Neural cell (in vitro differentiated cells): ENCODE measurements at regions not wholly inside any gene's neighbourhood (a gene's known extent, or its start where the extent isn't known, plus 50 kb on each side); places are given as distances from the start of the nearest gene placed in this dataset.

Source experiments
- EP300 ChIP-seq: fragments of 450-650 bp; conservative IDR thresholded peaks from 2 replicates; pipeline ENCODE4 v1.6.1; 2014; ENCODE audit warnings: antibody characterized with exemption, mild to moderate bottlenecking, moderate library complexity; ENCODE audit not compliant: poor library complexity, severe bottlenecking
- RAD21 ChIP-seq: fragments of 450-650 bp; conservative IDR thresholded peaks from 2 replicates; pipeline ENCODE4 v1.6.1; 2014; ENCODE audit warnings: antibody characterized with exemption, mild to moderate bottlenecking, moderate library complexity
- TAF1 ChIP-seq: IDR thresholded peaks from 2 replicates; pipeline ENCODE4 v1.6.1; 2012; ENCODE audit warnings: low read depth
- TF ChIP-seq, protein P1 (sequence below): fragments of 450-650 bp; IDR thresholded peaks from 2 replicates; pipeline ENCODE4 v1.5.1; 2014; ENCODE audit warnings: antibody characterized with exemption, mild to moderate bottlenecking, moderate library complexity; ENCODE audit not compliant: poor library complexity, severe bottlenecking

DNA sequence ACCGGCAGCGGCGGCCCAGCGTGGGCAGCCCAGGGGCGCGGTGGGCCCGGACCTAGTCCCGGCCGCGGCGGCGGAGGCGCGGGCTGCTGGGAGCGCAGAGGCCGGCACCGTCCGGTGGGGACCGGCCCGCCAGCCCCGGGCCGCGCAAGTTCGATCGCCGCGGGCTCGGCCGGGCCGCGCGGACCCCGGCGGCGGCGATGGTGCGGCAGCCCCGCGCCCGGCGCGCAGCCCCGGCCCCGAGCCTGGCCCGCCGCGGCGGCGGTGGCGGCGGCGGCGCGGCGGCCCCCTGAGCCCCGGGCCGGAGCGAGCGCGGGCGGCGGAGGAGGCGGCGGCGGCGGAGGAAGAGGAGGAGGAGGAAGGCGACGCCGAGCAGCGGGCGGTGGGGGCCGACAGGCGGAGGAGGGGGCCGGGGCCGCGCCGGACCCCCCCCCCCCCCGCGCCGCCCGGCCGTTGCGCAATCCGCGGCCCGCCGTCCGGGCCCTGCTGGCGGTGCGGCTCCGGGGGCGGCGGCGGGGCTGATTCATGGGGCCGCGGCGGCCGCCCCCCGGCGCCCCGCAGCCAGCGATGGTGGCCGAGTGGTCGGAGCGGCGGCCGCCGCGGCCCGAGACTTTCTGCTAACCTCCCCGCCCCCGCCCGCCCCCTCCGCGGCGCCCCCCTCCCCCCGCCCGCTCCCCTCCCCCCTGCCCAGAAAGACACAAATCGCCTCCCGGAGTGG is 1251.9 kb downstream of the BRD1 start:
- TF ChIP-seq, protein P1, sequence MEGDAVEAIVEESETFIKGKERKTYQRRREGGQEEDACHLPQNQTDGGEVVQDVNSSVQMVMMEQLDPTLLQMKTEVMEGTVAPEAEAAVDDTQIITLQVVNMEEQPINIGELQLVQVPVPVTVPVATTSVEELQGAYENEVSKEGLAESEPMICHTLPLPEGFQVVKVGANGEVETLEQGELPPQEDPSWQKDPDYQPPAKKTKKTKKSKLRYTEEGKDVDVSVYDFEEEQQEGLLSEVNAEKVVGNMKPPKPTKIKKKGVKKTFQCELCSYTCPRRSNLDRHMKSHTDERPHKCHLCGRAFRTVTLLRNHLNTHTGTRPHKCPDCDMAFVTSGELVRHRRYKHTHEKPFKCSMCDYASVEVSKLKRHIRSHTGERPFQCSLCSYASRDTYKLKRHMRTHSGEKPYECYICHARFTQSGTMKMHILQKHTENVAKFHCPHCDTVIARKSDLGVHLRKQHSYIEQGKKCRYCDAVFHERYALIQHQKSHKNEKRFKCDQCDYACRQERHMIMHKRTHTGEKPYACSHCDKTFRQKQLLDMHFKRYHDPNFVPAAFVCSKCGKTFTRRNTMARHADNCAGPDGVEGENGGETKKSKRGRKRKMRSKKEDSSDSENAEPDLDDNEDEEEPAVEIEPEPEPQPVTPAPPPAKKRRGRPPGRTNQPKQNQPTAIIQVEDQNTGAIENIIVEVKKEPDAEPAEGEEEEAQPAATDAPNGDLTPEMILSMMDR, result no peak
- no peak for TF ChIP-seq RAD21
- no peak for TF ChIP-seq EP300
- TF ChIP-seq TAF1, result no peak
